ENCODE measurements at regions not wholly inside any gene's neighbourhood (a gene's known extent, or its start where the extent isn't known, plus 50 kb on each side); places are given as distances from the start of the nearest gene placed in this dataset.

DNA sequence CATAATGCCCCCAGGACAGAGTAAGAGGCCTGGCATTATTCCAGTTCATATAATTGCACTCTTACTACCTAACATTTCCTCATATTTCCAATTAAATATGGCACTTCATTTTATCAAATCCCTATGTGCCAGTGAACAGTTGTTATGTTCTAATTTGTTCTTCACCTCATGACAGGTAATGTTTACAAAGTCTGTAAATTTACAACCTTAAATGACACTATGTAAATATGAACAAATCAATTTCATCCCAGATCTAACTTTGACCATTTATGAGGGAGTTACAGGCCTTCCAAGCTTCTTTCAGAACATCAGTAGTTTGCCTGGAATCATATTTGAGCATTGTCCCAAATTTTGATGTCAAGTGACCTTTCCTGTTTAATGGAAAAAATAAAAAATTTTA lies 592.6 kb upstream of the CDH6 start:
- TF ChIP-seq FOXM1 (IDR thresholded peaks at IDR 0.05; ENCODE audit: borderline replicate concordance, low read depth) (no peak), NFIC (IDR thresholded peaks at IDR 0.05) (no peak), CEBPB (IDR thresholded peaks at IDR 0.05) (no peak), EGR1 (IDR thresholded peaks at IDR 0.05) (no peak), EP300 (IDR thresholded peaks at IDR 0.05; ENCODE audit: borderline replicate concordance) (no peak), CREB1 (IDR thresholded peaks at IDR 0.05; ENCODE audit: low read depth) (no peak), YY1 (IDR thresholded peaks at IDR 0.05; ENCODE audit: low read depth) (no peak), RAD21 (IDR thresholded peaks at IDR 0.05; ENCODE audit: low read depth) (no peak), TEAD4 (IDR thresholded peaks at IDR 0.05) (no peak), TAF1 (IDR thresholded peaks at IDR 0.05; ENCODE audit: low read depth) (no peak), TCF12 (IDR thresholded peaks at IDR 0.05; ENCODE audit: low read depth) (no peak), ZBTB7A (IDR thresholded peaks at IDR 0.05; ENCODE audit: low read depth) (no peak)
- TF ChIP-seq, protein P1, sequence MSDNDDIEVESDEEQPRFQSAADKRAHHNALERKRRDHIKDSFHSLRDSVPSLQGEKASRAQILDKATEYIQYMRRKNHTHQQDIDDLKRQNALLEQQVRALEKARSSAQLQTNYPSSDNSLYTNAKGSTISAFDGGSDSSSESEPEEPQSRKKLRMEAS (IDR thresholded peaks at IDR 0.05): no peak
- TF ChIP-seq, protein P2, sequence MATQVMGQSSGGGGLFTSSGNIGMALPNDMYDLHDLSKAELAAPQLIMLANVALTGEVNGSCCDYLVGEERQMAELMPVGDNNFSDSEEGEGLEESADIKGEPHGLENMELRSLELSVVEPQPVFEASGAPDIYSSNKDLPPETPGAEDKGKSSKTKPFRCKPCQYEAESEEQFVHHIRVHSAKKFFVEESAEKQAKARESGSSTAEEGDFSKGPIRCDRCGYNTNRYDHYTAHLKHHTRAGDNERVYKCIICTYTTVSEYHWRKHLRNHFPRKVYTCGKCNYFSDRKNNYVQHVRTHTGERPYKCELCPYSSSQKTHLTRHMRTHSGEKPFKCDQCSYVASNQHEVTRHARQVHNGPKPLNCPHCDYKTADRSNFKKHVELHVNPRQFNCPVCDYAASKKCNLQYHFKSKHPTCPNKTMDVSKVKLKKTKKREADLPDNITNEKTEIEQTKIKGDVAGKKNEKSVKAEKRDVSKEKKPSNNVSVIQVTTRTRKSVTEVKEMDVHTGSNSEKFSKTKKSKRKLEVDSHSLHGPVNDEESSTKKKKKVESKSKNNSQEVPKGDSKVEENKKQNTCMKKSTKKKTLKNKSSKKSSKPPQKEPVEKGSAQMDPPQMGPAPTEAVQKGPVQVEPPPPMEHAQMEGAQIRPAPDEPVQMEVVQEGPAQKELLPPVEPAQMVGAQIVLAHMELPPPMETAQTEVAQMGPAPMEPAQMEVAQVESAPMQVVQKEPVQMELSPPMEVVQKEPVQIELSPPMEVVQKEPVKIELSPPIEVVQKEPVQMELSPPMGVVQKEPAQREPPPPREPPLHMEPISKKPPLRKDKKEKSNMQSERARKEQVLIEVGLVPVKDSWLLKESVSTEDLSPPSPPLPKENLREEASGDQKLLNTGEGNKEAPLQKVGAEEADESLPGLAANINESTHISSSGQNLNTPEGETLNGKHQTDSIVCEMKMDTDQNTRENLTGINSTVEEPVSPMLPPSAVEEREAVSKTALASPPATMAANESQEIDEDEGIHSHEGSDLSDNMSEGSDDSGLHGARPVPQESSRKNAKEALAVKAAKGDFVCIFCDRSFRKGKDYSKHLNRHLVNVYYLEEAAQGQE (IDR thresholded peaks at IDR 0.05; ENCODE audit: low read depth): no peak
- TF ChIP-seq, protein P3, sequence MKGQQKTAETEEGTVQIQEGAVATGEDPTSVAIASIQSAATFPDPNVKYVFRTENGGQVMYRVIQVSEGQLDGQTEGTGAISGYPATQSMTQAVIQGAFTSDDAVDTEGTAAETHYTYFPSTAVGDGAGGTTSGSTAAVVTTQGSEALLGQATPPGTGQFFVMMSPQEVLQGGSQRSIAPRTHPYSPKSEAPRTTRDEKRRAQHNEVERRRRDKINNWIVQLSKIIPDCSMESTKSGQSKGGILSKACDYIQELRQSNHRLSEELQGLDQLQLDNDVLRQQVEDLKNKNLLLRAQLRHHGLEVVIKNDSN (IDR thresholded peaks at IDR 0.05): no peak

DNA sequence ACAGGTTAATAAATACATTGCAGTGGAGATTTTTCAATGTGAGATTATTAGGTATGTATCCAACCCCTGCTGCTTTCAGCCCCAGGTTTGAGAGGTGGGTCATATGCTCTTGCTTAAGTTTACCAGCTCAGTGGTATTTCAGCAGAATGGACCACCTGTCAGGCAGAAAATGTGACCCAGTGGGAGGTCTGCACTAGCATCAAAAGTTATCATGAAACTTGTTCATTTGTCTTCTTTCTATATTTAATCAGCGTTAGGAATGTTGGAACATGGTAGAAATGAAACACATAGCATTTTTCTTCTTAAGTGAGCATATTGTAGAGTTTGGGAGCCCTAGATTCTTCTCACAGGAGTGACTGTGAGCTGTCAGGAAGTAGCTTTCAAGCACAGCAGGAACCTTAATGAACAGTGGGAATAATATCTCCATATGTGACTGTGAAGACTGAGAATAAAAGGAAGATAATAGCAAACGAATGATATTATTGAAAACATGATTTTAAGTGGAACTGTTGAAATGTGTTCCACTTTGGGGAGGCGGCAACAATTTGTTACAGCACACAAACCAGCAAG lies 596.9 kb upstream of the CDH6 start:
- TF ChIP-seq YY1 (IDR thresholded peaks at IDR 0.05; ENCODE audit: low read depth) (no peak), EP300 (IDR thresholded peaks at IDR 0.05; ENCODE audit: borderline replicate concordance) (peak; percentile 75), CEBPB (IDR thresholded peaks at IDR 0.05) (peak; percentile 48; the same call in 1 of the 2 replicates), TEAD4 (IDR thresholded peaks at IDR 0.05) (peak; percentile 77), FOXM1 (IDR thresholded peaks at IDR 0.05; ENCODE audit: borderline replicate concordance, low read depth) (peak; percentile 76), NFIC (IDR thresholded peaks at IDR 0.05) (peak; percentile 41), EGR1 (IDR thresholded peaks at IDR 0.05) (no peak), TCF12 (IDR thresholded peaks at IDR 0.05; ENCODE audit: low read depth) (peak; percentile 70)
- TF ChIP-seq, protein P2 (IDR thresholded peaks at IDR 0.05; ENCODE audit: low read depth): no peak
- TF ChIP-seq, protein P1 (IDR thresholded peaks at IDR 0.05): no peak
- TF ChIP-seq, protein P3 (IDR thresholded peaks at IDR 0.05): no peak

DNA sequence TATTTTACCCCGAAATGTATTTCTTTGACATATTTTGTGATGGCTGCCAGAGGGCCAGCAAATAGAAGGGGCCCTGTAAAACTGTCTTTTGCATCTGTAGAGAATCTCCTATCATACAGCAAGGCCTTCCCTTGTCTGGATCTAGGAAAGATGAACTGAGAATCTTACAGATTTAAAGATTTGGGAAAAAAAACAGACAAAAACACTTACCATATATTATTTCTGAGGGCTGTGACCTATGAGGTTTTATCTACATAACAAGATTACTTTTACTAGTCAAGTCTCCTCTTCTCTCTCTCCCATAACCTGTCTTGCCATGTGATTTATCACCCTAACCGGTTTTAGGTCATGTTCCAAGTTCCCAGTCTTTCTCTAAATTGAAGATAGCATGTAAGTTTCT lies 599.2 kb upstream of the CDH6 start:
- TF ChIP-seq TCF12 (IDR thresholded peaks at IDR 0.05; ENCODE audit: low read depth) (no peak), TAF1 (IDR thresholded peaks at IDR 0.05; ENCODE audit: low read depth) (no peak), RAD21 (IDR thresholded peaks at IDR 0.05; ENCODE audit: low read depth) (no peak), YY1 (IDR thresholded peaks at IDR 0.05; ENCODE audit: low read depth) (no peak), CEBPB (IDR thresholded peaks at IDR 0.05) (no peak), TEAD4 (IDR thresholded peaks at IDR 0.05) (no peak)
- TF ChIP-seq, protein P1 (IDR thresholded peaks at IDR 0.05): no peak
- TF ChIP-seq, protein P2 (IDR thresholded peaks at IDR 0.05; ENCODE audit: low read depth): no peak

DNA sequence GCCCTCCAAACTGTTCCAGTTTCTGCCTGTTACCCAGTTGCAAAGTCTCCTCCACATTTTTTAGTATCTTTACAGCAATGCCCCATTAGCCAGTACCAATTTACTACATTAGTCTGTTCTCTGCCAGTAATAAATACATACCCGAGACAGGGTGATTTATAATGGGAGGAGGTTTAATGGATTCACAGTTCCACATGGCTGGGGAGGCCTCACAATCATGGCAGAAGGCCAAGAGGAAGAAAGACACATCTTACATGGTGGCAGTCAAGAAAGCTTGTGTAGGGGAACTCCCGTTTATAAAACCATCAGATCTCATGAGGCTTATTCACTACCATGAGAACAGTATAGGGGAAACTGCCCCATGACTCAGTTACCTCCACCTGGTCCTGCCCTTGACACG lies 600.7 kb upstream of the CDH6 start:
- TF ChIP-seq ZBTB7A (IDR thresholded peaks at IDR 0.05; ENCODE audit: low read depth) (no peak), TCF12 (IDR thresholded peaks at IDR 0.05; ENCODE audit: low read depth) (peak; percentile 68; the same call in 1 of the 2 replicates), TAF1 (IDR thresholded peaks at IDR 0.05; ENCODE audit: low read depth) (no peak), RAD21 (IDR thresholded peaks at IDR 0.05; ENCODE audit: low read depth) (no peak), NFIC (IDR thresholded peaks at IDR 0.05) (peak; percentile 81), FOXM1 (IDR thresholded peaks at IDR 0.05; ENCODE audit: borderline replicate concordance, low read depth) (peak; percentile 26; the same call in 1 of the 2 replicates), CREB1 (IDR thresholded peaks at IDR 0.05; ENCODE audit: low read depth) (no peak), EP300 (IDR thresholded peaks at IDR 0.05; ENCODE audit: borderline replicate concordance) (peak; percentile 54; the same call in 1 of the 2 replicates), TEAD4 (IDR thresholded peaks at IDR 0.05) (peak; percentile 52), EGR1 (IDR thresholded peaks at IDR 0.05) (no peak)
- TF ChIP-seq, protein P2 (IDR thresholded peaks at IDR 0.05; ENCODE audit: low read depth): no peak
- TF ChIP-seq, protein P3 (IDR thresholded peaks at IDR 0.05): no peak

All from Ishikawa (cell line).